ENCODE measurements at regions not wholly inside any gene's neighbourhood (a gene's known extent, or its start where the extent isn't known, plus 50 kb on each side); places are given as distances from the start of the nearest gene placed in this dataset.
A peak's percentile ranks its signal among the peaks of the same experiment; 100 is the strongest.
"Not testable (repeated sequence)": the region's sequence is repeated elsewhere in the genome, so short reads cannot be mapped to it uniquely, and the experiment has no call there.

GRCh38 chr2:201568217-201568820 is 75.0 kb downstream of the TMEM237 start:
- DNase-seq: no peak

GRCh38 chr2:201559067-201559710 is 84.1 kb downstream of the TMEM237 start:
- DNase-seq: peak; percentile 23

- no peak for DNase-seq
These were observed 84.6 kb downstream of the TMEM237 start for GRCh38 chr2:201558665-201559064.

- no peak for DNase-seq
These were observed 85.1 kb downstream of the TMEM237 start for GRCh38 chr2:201558232-201558631.

DNA sequence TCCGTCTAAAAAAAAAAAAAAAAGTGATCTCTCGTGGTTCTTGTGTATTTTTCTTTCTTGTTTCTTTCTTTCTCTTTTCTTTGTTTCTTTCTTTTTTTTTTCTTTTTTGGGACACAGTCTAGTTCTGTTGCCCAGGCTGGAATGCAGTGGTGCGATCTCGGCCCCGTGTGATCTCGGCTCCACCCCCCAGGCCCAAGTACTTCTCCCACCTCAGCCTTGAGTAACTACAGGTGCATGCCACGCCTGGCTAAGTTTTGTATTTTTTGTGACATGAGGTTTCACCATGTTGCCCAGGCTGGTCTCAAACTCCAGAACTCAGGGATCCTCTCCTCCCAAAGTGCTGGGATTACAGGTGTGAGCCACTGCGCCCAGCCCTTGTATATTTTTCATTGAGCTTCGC is 91.4 kb downstream of the TMEM237 start:
- DNase-seq: no peak

GRCh38 chr2:201546576-201546975 is 95.0 kb downstream of the STRADB start:
- DNase-seq: no peak

- DNase-seq: no peak
These were observed 90.8 kb downstream of the STRADB start for GRCh38 chr2:201542291-201542690.

GRCh38 chr2:201539271-201539670 is 87.7 kb downstream of the STRADB start:
- DNase-seq: not testable (repeated sequence)

DNA sequence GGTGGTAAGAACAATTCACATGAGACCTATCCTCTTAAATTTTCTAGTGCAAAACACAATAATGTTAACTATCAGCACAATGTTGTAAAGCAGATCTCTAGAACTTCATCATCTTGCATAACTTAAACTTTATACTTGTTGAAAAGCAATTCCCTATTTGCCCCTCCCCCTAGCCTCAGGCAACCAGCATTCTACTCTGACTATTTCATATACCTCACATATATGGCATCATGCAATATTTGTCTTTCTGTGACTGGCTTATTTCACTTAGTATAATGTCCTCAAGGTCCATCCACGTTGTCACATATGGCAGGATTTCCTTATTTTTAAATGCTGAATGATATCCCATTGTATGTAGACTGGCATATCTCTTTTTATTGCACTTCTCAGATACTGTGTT is 86.5 kb downstream of the STRADB start:
- no peak for DNase-seq

- no peak for DNase-seq
These were observed 85.2 kb downstream of the STRADB start for GRCh38 chr2:201536754-201537153.

DNA sequence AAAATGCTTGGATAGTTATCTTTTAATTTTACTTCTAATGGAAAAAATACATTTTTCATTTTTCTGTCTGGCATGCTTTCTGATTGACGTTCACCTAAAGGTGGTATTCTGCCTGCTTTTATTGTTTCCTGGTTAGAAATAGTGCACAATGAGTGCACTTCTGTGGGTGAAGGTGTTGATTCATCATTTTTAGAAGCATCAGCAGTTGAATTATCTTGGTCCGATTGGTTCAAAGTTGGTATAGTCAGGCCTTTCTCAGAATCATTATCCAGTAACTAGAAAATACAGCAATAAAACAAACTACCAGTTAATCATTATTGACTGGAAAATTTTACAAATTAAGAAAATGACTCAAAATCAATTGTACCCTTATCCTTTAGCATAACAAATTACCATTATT is 84.5 kb downstream of the STRADB start:
- no peak for DNase-seq

DNA sequence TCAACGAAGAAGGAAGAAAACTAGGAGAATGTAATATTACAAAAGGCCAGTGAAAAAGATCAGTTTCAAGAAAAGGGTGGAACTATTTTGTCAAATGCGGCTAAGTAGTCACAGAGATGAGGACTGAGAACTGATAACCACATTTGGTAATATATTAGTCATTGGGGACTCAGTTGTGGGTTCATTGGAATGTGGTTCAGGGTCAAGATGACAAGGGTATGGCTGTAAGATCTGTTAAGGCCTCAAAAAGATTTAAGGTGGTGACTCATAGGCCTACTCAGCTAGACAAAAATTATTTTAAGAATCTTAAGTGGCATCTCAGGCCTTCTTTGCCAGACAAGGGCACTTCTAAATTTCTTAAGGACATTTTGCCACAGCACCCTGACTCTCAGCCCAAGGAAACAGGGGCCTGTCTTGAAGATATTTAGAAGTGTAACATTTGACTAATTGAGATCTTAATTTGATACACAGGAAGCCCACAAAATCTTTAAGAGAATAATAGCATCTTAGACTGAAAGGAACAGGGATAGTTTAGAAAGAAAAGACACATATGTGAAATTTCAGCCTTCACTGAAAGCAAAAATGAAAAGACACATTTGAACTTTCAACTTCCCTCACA is 81.3 kb downstream of the STRADB start:
- no peak for DNase-seq
